Keratinocyte (primary cell): ENCODE measurements at regions not wholly inside any gene's neighbourhood (a gene's known extent, or its start where the extent isn't known, plus 50 kb on each side); places are given as distances from the start of the nearest gene placed in this dataset.

ENCODE experiments used
- DNase-seq: peaks from one replicate; pipeline ENCODE4 v3.0.0-alpha.2; 2011; ENCODE audit warnings: low read depth, missing footprints, low spot score
- FAIRE-seq: peaks from 2 replicates; lab custom pipeline; 2011; peaks lifted over from hg19 to GRCh38; lab: Jason Lieb, UNC
- H2AFZ ChIP-seq: 2 replicates; pipeline ENCODE4 v1.6.0; 2012; ENCODE audit warnings: low read length, control low read depth, inconsistent platforms; ENCODE audit not compliant: control insufficient read depth
- H3K27ac ChIP-seq: 2 replicates; pipeline ENCODE4 v1.5.1; 2011; ENCODE audit warnings: low read length; ENCODE audit not compliant: control insufficient read depth, insufficient read depth
- H3K27me3 ChIP-seq: 3 replicates; pipeline ENCODE4 v1.6.0; 2011; ENCODE audit warnings: low read length; ENCODE audit not compliant: control insufficient read depth, insufficient read depth; ENCODE audit errors: extremely low read depth
- H3K36me3 ChIP-seq, 2 experiments: 2 replicates in 1 of 2; 3 replicates in 1 of 2; pipeline ENCODE4 v1.5.1; 2011; ENCODE audit warnings: low read length in 2 of 2, mild to moderate bottlenecking in 1 of 2; ENCODE audit not compliant: control insufficient read depth in 2 of 2, insufficient read depth in 2 of 2; ENCODE audit errors: extremely low read depth in 1 of 2
- H3K4me1 ChIP-seq: 3 replicates; pipeline ENCODE4 v1.5.1; 2011; ENCODE audit warnings: low read length; ENCODE audit not compliant: control insufficient read depth, insufficient read depth; ENCODE audit errors: extremely low read depth
- H3K4me2 ChIP-seq: 3 replicates; pipeline ENCODE4 v1.6.0; 2011; ENCODE audit warnings: low read depth, low read length; ENCODE audit not compliant: control insufficient read depth, insufficient read depth; ENCODE audit errors: extremely low read depth
- H3K4me3 ChIP-seq, 3 experiments: fragments of 200-600 bp in 1 of 3; sonication (generic) in 1 of 3; 2 replicates in 2 of 3; 3 replicates in 1 of 3; pipeline ENCODE4 v1.5.1; 2011 to 2016; ENCODE audit warnings: low read length in 3 of 3, mild to moderate bottlenecking in 3 of 3, control low read depth in 2 of 3, inconsistent platforms in 1 of 3, low read depth in 1 of 3, mixed read lengths in 1 of 3, mixed run types in 1 of 3, moderate library complexity in 1 of 3; ENCODE audit not compliant: control insufficient read depth in 2 of 3, insufficient read depth in 2 of 3; ENCODE audit errors: extremely low read depth in 1 of 3
- H3K79me2 ChIP-seq: 2 replicates; pipeline ENCODE4 v1.6.0; 2012; ENCODE audit warnings: low read length; ENCODE audit not compliant: control insufficient read depth, insufficient read depth
- H3K9ac ChIP-seq: 3 replicates; pipeline ENCODE4 v1.6.0; 2011; ENCODE audit warnings: low read length; ENCODE audit not compliant: control insufficient read depth, insufficient read depth; ENCODE audit errors: extremely low read depth
- H3K9me1 ChIP-seq: 3 replicates; pipeline ENCODE4 v1.6.0; 2011; ENCODE audit warnings: low read length; ENCODE audit not compliant: control insufficient read depth, insufficient read depth; ENCODE audit errors: extremely low read depth
- H3K9me3 ChIP-seq: 2 replicates; pipeline ENCODE4 v1.5.1; 2012; ENCODE audit warnings: low read depth, low read length; ENCODE audit not compliant: control insufficient read depth
- H4K20me1 ChIP-seq: 3 replicates; pipeline ENCODE4 v1.6.0; 2011; ENCODE audit warnings: low read length; ENCODE audit not compliant: control insufficient read depth, insufficient read depth; ENCODE audit errors: extremely low read depth
- CTCF ChIP-seq, 3 experiments: IDR thresholded peaks in 1 of 3; conservative IDR thresholded peaks in 1 of 3; optimal IDR thresholded peaks in 1 of 3; 2 replicates in 2 of 3; 3 replicates in 1 of 3; pipeline versions ENCODE3 to v1.5.1; 2011; ENCODE audit warnings: low read length in 3 of 3, mild to moderate bottlenecking in 3 of 3, moderate library complexity in 2 of 3, control low read depth in 1 of 3, inconsistent platforms in 1 of 3; ENCODE audit not compliant: insufficient read depth in 2 of 3; ENCODE audit errors: extremely low read depth in 1 of 3
- EZH2 ChIP-seq: IDR thresholded peaks from one replicate; pipeline ENCODE4 v1.6.1; 2012; ENCODE audit warnings: inconsistent platforms, mild to moderate bottlenecking, low read length, moderate library complexity
- dilution Hi-C: fragments of 300-500 bp; cut with MboI; formaldehyde crosslinking; loops from one replicate; pipeline ENCODE4 v1.7.0; 2020; ENCODE audit warnings: low sequenced_read_pairs; ENCODE audit not compliant: extremely low pct_ligation_motif_present

GRCh38 chr1:82525378-82525777, 724.6 kb downstream of the ADGRL2 start:
- Histone ChIP-seq H2AFZ (no peak overlapping the region), H3K27ac (no peak overlapping the region), H3K79me2 (no peaks in the 10 kb centered on the region), H3K36me3 (no peaks in the 10 kb centered on the region), H3K4me3 (no peak overlapping the region), H3K27me3 (no peaks in the 10 kb centered on the region), H3K9me1 (no peaks in the 10 kb centered on the region), H3K4me2 (no peak overlapping the region), H3K4me1 (no peaks in the 10 kb centered on the region), H4K20me1 (no peaks in the 10 kb centered on the region), H3K9me3 (no peaks in the 10 kb centered on the region), H3K9ac (no peak overlapping the region)
- DNase-seq (no peak), FAIRE-seq (no peak)
- dilution Hi-C loops, result no loop called here
- no peak for TF ChIP-seq EZH2
- TF ChIP-seq CTCF (optimal IDR thresholded peaks at IDR 0.05 in 1 of 3, IDR thresholded peaks at IDR 0.05 in 1 of 3, conservative IDR thresholded peaks at IDR 0.05 in 1 of 3; ENCODE audit: extremely low read depth in 1 of 3, insufficient read depth in 2 of 3, low read length in 3 of 3), result no peak

- no peaks in the 10 kb centered on the region for H4K20me1 ChIP-seq
- TF ChIP-seq CTCF (optimal IDR thresholded peaks at IDR 0.05 in 1 of 3, IDR thresholded peaks at IDR 0.05 in 1 of 3, conservative IDR thresholded peaks at IDR 0.05 in 1 of 3; ENCODE audit: extremely low read depth in 1 of 3, insufficient read depth in 2 of 3, low read length in 3 of 3) (no peak), EZH2 (no peak)
- no peak overlapping the region for H3K4me2 ChIP-seq
- no peaks in the 10 kb centered on the region for H3K36me3 ChIP-seq
- H3K27ac ChIP-seq, result no peak overlapping the region
- dilution Hi-C loops, result no loop called here
- DNase-seq (no peak), FAIRE-seq (peak; percentile 29)
- no peaks in the 10 kb centered on the region for H3K9me3 ChIP-seq
- H3K27me3 ChIP-seq, result no peaks in the 10 kb centered on the region
- no peaks in the 10 kb centered on the region for H3K9me1 ChIP-seq
- H2AFZ ChIP-seq, result no peak overlapping the region
- H3K9ac ChIP-seq, result no peak overlapping the region
- no peak overlapping the region for H3K4me3 ChIP-seq
- H3K4me1 ChIP-seq, result no peaks in the 10 kb centered on the region
- H3K79me2 ChIP-seq, result no peaks in the 10 kb centered on the region
These were observed 719.9 kb downstream of the ADGRL2 start for GRCh38 chr1:82520611-82521010.
